ENCODE measurements at regions not wholly inside any gene's neighbourhood (a gene's known extent, or its start where the extent isn't known, plus 50 kb on each side); places are given as distances from the start of the nearest gene placed in this dataset.
"Not testable (repeated sequence)": the region's sequence is repeated elsewhere in the genome, so short reads cannot be mapped to it uniquely, and the experiment has no call there.

DNA sequence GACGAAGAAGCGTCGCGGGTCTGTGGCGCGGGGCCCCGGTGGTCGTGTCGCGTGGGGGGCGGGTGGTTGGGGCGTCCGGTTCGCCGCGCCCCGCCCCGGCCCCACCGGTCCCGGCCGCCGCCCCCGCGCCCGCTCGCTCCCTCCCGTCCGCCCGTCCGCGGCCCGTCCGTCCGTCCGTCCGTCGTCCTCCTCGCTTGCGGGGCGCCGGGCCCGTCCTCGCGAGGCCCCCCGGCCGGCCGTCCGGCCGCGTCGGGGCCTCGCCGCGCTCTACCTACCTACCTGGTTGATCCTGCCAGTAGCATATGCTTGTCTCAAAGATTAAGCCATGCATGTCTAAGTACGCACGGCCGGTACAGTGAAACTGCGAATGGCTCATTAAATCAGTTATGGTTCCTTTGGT lies 1533.5 kb upstream of the TPTE start:
- in situ Hi-C loops (cut with HindIII; ENCODE audit: low pct_unique_long_range_greater_than_20kb, low sequenced_read_pairs); DNase-seq (ENCODE audit: low read depth, low spot score): not testable (repeated sequence)

DNA sequence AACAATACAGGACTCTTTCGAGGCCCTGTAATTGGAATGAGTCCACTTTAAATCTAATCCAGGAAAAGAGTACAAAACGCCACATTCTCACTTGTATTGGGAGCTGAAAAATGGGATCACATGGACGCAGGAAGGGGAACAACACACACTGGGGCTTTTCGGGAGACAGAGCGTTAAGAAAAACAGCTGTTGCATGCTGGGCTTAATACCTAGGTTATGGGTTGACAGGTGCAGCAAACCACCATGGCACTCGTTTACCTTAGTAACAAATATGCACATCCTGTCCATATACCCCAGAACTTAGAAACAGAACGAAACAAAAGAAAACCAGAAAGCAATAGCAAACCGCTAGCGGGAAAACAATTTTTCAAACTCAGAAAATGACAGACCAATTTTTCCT lies 1532.7 kb upstream of the TPTE start:
- DNase-seq (ENCODE audit: low read depth, low spot score) = peak; percentile 91
- in situ Hi-C loops (cut with HindIII; ENCODE audit: low pct_unique_long_range_greater_than_20kb, low sequenced_read_pairs) = no loop called here

DNA sequence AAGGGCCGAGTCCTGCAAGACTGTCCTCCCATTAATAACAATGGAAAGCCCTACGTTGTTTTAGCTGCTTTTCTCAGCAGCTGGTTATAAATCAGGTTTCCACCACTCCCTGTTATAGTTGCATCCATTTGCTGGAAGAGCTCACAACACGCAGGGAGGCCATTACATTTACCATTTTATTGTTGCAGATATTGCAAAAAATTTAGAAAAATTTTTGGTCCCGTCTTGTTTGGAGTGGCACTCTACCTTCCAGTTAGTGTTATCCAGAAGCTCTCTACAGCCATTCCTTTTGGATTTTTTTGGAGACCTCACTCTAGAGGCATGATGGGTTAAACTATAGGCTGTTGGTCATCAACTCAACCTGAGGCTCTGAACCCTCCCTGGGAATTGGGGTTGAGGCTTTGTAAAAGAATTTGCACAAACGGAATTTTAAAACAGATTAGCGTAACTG lies 1532.1 kb upstream of the TPTE start:
- no peak for DNase-seq (ENCODE audit: low read depth, low spot score)
- in situ Hi-C loops (cut with HindIII; ENCODE audit: low pct_unique_long_range_greater_than_20kb, low sequenced_read_pairs) = no loop called here

DNA sequence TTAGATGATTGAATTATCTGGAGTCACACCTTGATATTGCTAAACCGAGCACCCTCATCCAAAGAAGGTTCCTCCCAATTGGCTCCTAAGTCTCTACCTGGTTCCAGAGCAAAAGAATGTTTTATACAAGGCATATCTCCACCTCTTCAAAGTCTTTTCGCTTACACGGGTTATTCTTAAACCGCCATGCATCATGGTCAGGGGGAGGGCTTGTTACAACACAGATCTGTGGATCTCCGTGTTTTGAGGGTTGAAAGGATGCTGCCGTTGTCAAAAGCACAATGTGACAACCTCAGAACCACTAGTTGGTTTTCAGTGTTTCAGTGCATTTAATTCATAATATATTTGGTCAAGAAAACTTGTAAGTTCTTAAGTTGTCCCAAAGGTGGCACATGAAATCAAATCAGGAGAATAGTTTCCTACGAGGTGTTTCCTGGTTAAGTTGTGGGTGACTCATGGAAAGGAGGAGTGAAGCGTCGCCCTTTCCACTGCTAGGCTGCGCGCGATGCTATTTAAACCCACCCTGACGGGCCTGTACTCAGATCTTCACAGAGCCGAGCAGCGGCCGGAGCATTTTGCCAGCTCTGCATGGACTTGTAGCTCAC lies 1531.6 kb upstream of the TPTE start:
- in situ Hi-C loops (cut with HindIII; ENCODE audit: low pct_unique_long_range_greater_than_20kb, low sequenced_read_pairs) = no loop called here
- peak; percentile 94 for DNase-seq (ENCODE audit: low read depth, low spot score)

DNA sequence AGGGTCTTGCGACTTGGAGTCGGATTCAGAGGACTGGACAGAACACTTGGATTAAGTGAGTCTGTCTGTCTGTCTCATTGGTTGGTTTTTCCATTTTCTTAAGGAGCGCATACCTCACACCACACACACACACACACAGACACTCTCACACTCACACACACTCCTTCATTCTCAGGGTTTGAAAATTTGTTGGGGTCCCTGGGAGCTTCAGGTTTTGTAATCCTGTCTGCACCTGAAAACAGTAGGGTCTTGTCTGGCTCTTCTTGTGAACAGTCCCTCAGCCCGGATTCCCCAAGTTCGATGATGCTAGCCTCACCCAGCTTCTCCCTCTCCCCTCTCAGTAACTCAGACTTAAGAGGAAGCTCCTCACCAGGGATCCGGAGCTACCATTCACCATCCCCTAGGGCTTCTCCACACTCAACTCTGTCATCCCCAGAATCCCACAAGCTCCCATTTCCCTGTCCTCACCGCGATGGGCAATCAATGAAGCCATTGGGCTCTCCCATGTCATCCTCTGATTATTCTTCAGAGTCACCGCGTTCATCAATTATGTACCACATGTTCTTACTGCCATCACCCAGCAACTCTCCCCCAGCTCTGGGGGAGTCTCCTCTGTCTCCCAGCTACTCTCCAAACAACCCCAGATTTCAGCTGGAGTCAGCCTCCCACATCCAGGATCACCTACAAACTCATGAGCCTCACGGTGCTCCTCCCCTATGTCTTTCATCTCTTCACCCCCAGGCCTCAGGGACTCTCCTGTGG lies 1530.9 kb upstream of the TPTE start:
- in situ Hi-C loops (cut with HindIII; ENCODE audit: low pct_unique_long_range_greater_than_20kb, low sequenced_read_pairs) = no loop called here
- peak; percentile 93 for DNase-seq (ENCODE audit: low read depth, low spot score)

GRCh38 chr21:8991088-8991907 lies 1530.1 kb upstream of the TPTE start:
- peak; percentile 91 for DNase-seq (ENCODE audit: low read depth, low spot score)
- in situ Hi-C loops (cut with HindIII; ENCODE audit: low pct_unique_long_range_greater_than_20kb, low sequenced_read_pairs) = no loop called here

DNA sequence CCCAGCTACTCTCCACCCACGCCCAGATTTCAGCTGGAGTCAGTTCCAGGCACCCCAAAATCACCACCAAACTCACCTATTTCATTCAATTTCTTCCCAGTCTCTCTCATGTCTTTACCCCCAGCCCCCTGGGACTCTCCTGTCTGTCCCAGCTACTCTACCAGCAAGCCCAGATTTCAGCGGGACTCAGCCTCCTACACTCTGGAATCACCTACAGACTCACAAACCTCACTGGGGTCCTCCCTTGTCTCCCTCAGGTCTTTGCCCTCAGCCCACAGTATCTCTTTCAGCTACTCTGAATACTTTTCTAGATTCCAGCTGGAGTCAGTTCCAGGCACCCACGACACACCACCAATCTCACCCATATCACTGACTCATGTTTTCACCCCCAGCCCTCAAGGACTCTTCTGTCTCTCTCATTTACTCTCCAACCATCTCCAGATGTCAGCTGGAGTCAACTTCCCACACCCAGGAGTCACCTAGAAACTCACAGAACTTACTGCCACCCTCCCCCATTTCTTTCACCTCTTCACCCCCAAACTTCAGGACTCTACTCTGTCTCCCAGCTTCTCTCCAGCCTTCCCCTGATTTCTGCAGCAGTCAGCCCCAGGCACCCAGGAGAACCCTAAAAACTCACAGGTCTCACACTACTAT lies 1529.3 kb upstream of the TPTE start:
- peak; percentile 91 for DNase-seq (ENCODE audit: low read depth, low spot score)
- in situ Hi-C loops (cut with HindIII; ENCODE audit: low pct_unique_long_range_greater_than_20kb, low sequenced_read_pairs) = no loop called here

DNA sequence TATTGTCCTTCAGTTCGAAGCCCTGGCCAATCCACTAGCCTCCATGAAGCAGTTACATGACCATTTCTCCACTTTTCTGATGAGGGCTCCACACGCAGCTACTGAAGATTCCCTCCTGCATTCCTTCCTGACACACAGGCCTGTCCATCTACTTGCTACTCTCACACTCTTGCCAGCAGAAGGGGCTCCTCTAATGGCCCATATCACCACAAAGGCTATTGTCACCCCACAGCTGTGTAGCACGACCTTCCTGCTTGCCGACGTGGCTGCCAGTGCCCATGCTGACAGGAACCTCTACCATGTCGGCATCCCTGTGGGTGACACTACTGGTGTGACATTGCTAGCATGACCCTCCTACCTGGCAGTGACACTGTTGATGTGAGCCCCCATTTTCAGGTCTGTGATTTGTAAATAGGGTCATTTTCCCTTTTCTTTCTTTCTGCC lies 1528.6 kb upstream of the TPTE start:
- DNase-seq (ENCODE audit: low read depth, low spot score) = no peak
- in situ Hi-C loops (cut with HindIII; ENCODE audit: low pct_unique_long_range_greater_than_20kb, low sequenced_read_pairs) = no loop called here

GRCh38 chr21:8993284-8993942 lies 1528.0 kb upstream of the TPTE start:
- DNase-seq (ENCODE audit: low read depth, low spot score) = peak; percentile 91
- in situ Hi-C loops (cut with HindIII; ENCODE audit: low pct_unique_long_range_greater_than_20kb, low sequenced_read_pairs) = no loop called here

GRCh38 chr21:8993943-8994639 lies 1527.3 kb upstream of the TPTE start:
- in situ Hi-C loops (cut with HindIII; ENCODE audit: low pct_unique_long_range_greater_than_20kb, low sequenced_read_pairs) = no loop called here
- peak; percentile 88 for DNase-seq (ENCODE audit: low read depth, low spot score)

DNA sequence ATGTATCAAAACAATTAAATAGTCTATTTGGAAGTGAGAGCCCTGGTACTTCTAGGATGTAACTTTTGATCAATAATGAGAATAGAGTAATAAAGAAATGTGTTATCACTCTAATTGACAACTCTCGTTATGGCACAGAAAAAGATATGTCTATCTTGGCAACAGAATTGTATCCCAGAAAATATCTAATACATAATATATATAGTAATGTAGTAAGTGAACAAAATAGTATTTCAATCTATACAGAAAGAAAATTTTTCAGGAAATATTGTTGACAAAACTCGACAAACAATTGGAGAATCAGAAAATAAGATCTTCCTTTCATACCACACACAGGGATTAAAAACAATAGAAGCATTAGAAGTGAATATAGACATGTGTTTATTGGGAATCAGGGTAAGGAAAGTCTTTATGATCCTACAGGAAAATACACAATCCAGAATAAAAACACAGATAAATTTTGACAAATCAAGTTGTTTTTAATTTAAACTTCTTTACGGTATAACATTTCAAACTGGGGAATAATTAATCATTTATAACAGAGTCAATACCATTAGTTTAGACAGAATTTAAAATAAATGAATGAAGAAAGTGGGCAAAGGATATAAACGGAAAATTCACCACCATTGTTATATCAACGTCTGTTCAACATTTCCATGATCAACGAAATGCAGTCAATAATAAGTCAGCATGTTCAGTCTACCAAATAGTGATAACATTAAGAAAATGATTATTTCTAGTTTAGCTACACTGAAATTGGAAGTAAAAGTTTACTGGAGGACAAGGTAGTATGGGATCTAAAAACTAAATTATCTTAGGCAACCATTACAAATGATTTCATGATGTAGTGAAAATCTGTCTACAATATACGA lies 1526.5 kb upstream of the TPTE start:
- DNase-seq (ENCODE audit: low read depth, low spot score) = peak; percentile 83
- in situ Hi-C loops (cut with HindIII; ENCODE audit: low pct_unique_long_range_greater_than_20kb, low sequenced_read_pairs) = no loop called here

- in situ Hi-C loops (cut with HindIII; ENCODE audit: low pct_unique_long_range_greater_than_20kb, low sequenced_read_pairs) = not testable (repeated sequence)
Measured at GRCh38 chr21:8996487-8996968, 1524.9 kb upstream of the TPTE start.

GRCh38 chr21:8997011-8997440 lies 1524.4 kb upstream of the TPTE start:
- in situ Hi-C loops (cut with HindIII; ENCODE audit: low pct_unique_long_range_greater_than_20kb, low sequenced_read_pairs) = no loop called here
- DNase-seq (ENCODE audit: low read depth, low spot score) = peak; percentile 55

More at GRCh38 chr21:8996487-8996968, 1524.9 kb upstream of the TPTE start:
- DNase-seq (ENCODE audit: low read depth, low spot score) = not testable (repeated sequence)

DNA sequence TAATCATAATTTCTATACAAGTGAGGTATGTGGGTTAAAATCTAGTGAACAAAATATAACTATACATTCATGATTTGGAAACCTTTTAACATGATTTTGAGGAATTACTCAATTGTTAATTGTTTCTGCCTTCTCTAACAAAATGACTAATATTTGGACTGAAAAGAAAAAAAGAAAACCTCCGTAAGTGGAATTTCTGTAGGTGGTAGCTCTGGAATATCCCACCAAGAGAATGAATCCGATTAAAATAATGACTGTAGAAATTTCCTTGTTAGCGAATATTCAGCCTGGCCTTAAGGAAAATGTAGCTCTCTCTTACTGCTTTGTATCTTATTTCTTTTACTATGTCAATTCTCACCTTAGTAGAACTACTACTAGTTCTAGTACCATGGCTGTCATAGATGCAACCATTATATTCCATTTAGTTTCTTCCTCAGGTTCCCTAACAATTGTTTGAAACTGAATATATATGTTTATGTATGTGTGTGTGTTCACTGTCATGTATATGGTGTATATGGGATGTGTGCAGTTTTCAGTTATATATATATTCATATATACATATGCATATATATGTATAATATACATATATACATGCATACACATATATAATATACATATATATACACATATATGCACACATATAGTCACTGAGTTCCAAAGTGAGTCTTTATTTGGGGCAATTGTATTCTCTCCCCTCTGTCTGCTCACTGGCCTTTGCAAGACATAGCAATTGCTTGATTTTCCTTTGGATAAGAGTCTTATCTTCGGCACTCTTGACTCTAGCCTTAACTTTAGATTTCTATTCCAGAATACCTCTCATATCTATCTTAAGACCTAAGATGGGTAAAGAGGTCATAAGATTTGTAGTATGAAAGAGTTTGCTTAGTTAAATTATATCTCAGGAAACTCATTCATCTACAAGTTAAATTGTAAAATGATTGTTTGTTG lies 1523.7 kb upstream of the TPTE start:
- in situ Hi-C loops (cut with HindIII; ENCODE audit: low pct_unique_long_range_greater_than_20kb, low sequenced_read_pairs) = not testable (repeated sequence)
- peak; percentile 53 for DNase-seq (ENCODE audit: low read depth, low spot score)

GRCh38 chr21:8998480-8998879 lies 1522.9 kb upstream of the TPTE start:
- peak; percentile 46 for DNase-seq (ENCODE audit: low read depth, low spot score)
- in situ Hi-C loops (cut with HindIII; ENCODE audit: low pct_unique_long_range_greater_than_20kb, low sequenced_read_pairs) = not testable (repeated sequence)
